GM12874 (cell line): ENCODE measurements at regions not wholly inside any gene's neighbourhood (a gene's known extent, or its start where the extent isn't known, plus 50 kb on each side); places are given as distances from the start of the nearest gene placed in this dataset.

Source experiments
- CTCF ChIP-seq: IDR thresholded peaks from 2 replicates; pipeline ENCODE4 v1.5.1; 2011; ENCODE audit warnings: low read depth, mild to moderate bottlenecking, control low read depth, low read length, moderate library complexity; ENCODE audit not compliant: insufficient read depth

- no peak for TF ChIP-seq CTCF
These were observed 297.8 kb downstream of the SP3 start for GRCh38 chr2:173667415-173667814.

DNA sequence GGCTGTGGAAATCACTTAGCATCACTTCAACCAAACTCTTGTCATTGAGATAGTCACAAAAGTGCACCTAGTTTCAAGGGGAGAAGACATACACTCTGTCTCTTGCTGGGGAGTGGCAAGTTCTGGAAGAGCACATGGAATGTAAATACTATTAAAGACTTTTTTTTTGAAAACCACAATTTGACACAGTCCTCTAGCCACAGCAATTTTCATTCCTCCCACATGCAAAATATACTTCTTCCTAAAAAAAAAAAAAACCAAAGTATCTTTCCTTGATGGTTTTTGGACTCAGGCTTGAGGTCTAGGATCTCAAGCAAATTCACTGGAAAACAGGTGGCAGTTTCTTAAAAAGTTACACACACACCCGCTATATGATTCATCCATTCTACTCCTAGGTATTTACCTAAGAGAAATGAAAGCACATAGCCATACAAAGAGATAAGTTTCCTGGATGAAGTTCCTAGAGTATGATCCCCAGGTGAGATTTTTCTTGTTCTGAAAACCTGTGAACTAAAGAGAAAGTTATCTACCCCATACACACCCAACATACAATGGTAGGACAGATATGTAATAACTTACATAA is 295.8 kb downstream of the SP3 start:
- TF ChIP-seq CTCF = no peak

GRCh38 chr2:173669888-173670287 is 295.3 kb downstream of the SP3 start:
- no peak for TF ChIP-seq CTCF

GRCh38 chr2:173672573-173673340 is 292.4 kb downstream of the SP3 start:
- no peak for TF ChIP-seq CTCF

DNA sequence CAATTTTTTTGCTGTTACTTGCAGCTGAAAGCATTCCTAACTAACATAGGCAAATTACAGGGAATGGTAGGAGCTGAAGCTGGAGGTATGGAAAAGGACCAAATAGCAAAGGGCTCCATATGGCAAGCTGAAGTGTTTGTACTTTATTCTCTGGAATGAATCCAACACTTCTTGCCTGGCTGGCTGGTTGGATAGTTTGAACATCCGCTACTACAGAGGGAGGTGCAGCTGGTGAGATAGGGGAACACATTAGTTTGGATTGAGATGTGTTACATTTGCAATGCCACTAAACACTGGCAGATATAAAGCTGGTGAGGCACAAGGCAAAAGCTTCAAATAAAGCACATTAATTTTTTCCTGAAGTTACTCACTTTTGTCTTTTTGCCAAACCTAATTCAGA is 291.5 kb downstream of the SP3 start:
- no peak for TF ChIP-seq CTCF

GRCh38 chr2:173676647-173677046 is 288.5 kb downstream of the SP3 start:
- no peak for TF ChIP-seq CTCF

GRCh38 chr2:173678186-173678585 is 287.0 kb downstream of the SP3 start:
- TF ChIP-seq CTCF = no peak
